ENCODE measurements at regions not wholly inside any gene's neighbourhood (a gene's known extent, or its start where the extent isn't known, plus 50 kb on each side); places are given as distances from the start of the nearest gene placed in this dataset.

- H3K4me3 ChIP-seq, result no peak overlapping the region
- in situ Hi-C loops (cut with MboI; ENCODE audit: low sequenced_read_pairs), result no loop called here
- no peaks in the 10 kb centered on the region; the same call in 1 of the 2 replicates for H3K9me3 ChIP-seq
- no peaks in the 10 kb centered on the region for H3K36me3 ChIP-seq (replicated peaks)
- no peak for DNase-seq (ENCODE audit: low spot score in 2 of 2)
- H3K27me3 ChIP-seq (ENCODE audit: low read depth), result no peaks in the 10 kb centered on the region
- peaks cover 11% of the 10 kb centered on the region for H3K4me1 ChIP-seq
These were observed 423.2 kb upstream of the B3GALT2 start for GRCh38 chr1:193609592-193609991.

GRCh38 chr1:193607787-193608186, 421.4 kb upstream of the B3GALT2 start:
- H3K27me3 ChIP-seq (ENCODE audit: low read depth), result no peaks in the 10 kb centered on the region
- no peak for DNase-seq (ENCODE audit: low spot score in 2 of 2)
- H3K9me3 ChIP-seq, result no peaks in the 10 kb centered on the region; the same call in 1 of the 2 replicates
- in situ Hi-C loops (cut with MboI; ENCODE audit: low sequenced_read_pairs), result no loop called here
- H3K36me3 ChIP-seq (replicated peaks), result no peaks in the 10 kb centered on the region
- no peak overlapping the region for H3K4me3 ChIP-seq
- peaks cover 18% of the 10 kb centered on the region for H3K4me1 ChIP-seq

GRCh38 chr1:193606035-193606434, 419.6 kb upstream of the B3GALT2 start:
- Histone ChIP-seq H3K9me3 (no peaks in the 10 kb centered on the region; the same call in 1 of the 2 replicates), H3K4me1 (peaks cover 20% of the 10 kb centered on the region), H3K27me3 (ENCODE audit: low read depth) (no peaks in the 10 kb centered on the region), H3K36me3 (replicated peaks) (no peaks in the 10 kb centered on the region), H3K4me3 (no peak overlapping the region)
- DNase-seq (ENCODE audit: low spot score in 2 of 2), result no peak
- in situ Hi-C loops (cut with MboI; ENCODE audit: low sequenced_read_pairs), result no loop called here

- no peaks in the 10 kb centered on the region for H3K9me3 ChIP-seq
- peaks cover 9% of the 10 kb centered on the region for H3K4me1 ChIP-seq
- no peak for DNase-seq (ENCODE audit: low spot score in 2 of 2)
- H3K27me3 ChIP-seq (ENCODE audit: low read depth), result no peaks in the 10 kb centered on the region
- H3K4me3 ChIP-seq, result no peak overlapping the region
- in situ Hi-C loops (cut with MboI; ENCODE audit: low sequenced_read_pairs), result no loop called here
- no peaks in the 10 kb centered on the region for H3K36me3 ChIP-seq (replicated peaks)
These were observed 416.3 kb upstream of the B3GALT2 start for GRCh38 chr1:193602705-193603104.

GRCh38 chr1:193593147-193593885, 406.9 kb upstream of the B3GALT2 start:
- Histone ChIP-seq H3K9me3 (no peaks in the 10 kb centered on the region), H3K36me3 (replicated peaks) (no peaks in the 10 kb centered on the region), H3K27me3 (ENCODE audit: low read depth) (no peaks in the 10 kb centered on the region), H3K4me3 (no peak overlapping the region), H3K4me1 (peaks cover 8% of the 10 kb centered on the region)
- in situ Hi-C loops (cut with MboI; ENCODE audit: low sequenced_read_pairs), result no loop called here
- no peak for DNase-seq (ENCODE audit: low spot score in 2 of 2)

GRCh38 chr1:193592317-193592716, 405.9 kb upstream of the B3GALT2 start:
- Histone ChIP-seq H3K9me3 (no peaks in the 10 kb centered on the region), H3K4me3 (no peak overlapping the region), H3K36me3 (replicated peaks) (no peaks in the 10 kb centered on the region), H3K4me1 (peaks cover 8% of the 10 kb centered on the region), H3K27me3 (ENCODE audit: low read depth) (no peaks in the 10 kb centered on the region)
- in situ Hi-C loops (cut with MboI; ENCODE audit: low sequenced_read_pairs), result no loop called here
- DNase-seq (ENCODE audit: low spot score in 2 of 2), result no peak

GRCh38 chr1:193590102-193590501, 403.7 kb upstream of the B3GALT2 start:
- H3K27me3 ChIP-seq (ENCODE audit: low read depth), result no peaks in the 10 kb centered on the region
- no peak overlapping the region for H3K4me3 ChIP-seq
- in situ Hi-C loops (cut with MboI; ENCODE audit: low sequenced_read_pairs), result no loop called here
- H3K4me1 ChIP-seq, result peaks cover 4% of the 10 kb centered on the region
- no peaks in the 10 kb centered on the region for H3K9me3 ChIP-seq
- DNase-seq (ENCODE audit: low spot score in 2 of 2), result no peak
- no peaks in the 10 kb centered on the region for H3K36me3 ChIP-seq (replicated peaks)

GRCh38 chr1:193589597-193590040, 403.2 kb upstream of the B3GALT2 start:
- Histone ChIP-seq H3K9me3 (no peaks in the 10 kb centered on the region), H3K4me1 (peaks cover 4% of the 10 kb centered on the region), H3K4me3 (no peak overlapping the region), H3K36me3 (replicated peaks) (no peaks in the 10 kb centered on the region), H3K27me3 (ENCODE audit: low read depth) (no peaks in the 10 kb centered on the region)
- in situ Hi-C loops (cut with MboI; ENCODE audit: low sequenced_read_pairs), result no loop called here
- DNase-seq (ENCODE audit: low spot score in 2 of 2), result no peak

- Histone ChIP-seq H3K36me3 (replicated peaks) (no peaks in the 10 kb centered on the region), H3K9me3 (no peaks in the 10 kb centered on the region), H3K4me1 (peaks cover 4% of the 10 kb centered on the region; the same call in 1 of the 2 replicates), H3K27me3 (ENCODE audit: low read depth) (no peaks in the 10 kb centered on the region), H3K4me3 (no peak overlapping the region)
- no peak for DNase-seq (ENCODE audit: low spot score in 2 of 2)
- in situ Hi-C loops (cut with MboI; ENCODE audit: low sequenced_read_pairs), result no loop called here
These were observed 402.1 kb upstream of the B3GALT2 start for GRCh38 chr1:193588311-193589082.

- Histone ChIP-seq H3K4me1 (peaks cover 2% of the 10 kb centered on the region; the same call in 1 of the 2 replicates), H3K36me3 (replicated peaks) (no peaks in the 10 kb centered on the region), H3K27me3 (ENCODE audit: low read depth) (no peaks in the 10 kb centered on the region), H3K9me3 (no peaks in the 10 kb centered on the region), H3K4me3 (no peak overlapping the region)
- in situ Hi-C loops (cut with MboI; ENCODE audit: low sequenced_read_pairs), result no loop called here
- no peak for DNase-seq (ENCODE audit: low spot score in 2 of 2)
These were observed 398.4 kb upstream of the B3GALT2 start for GRCh38 chr1:193584731-193585239.

GRCh38 chr1:193581341-193581740, 394.9 kb upstream of the B3GALT2 start:
- H3K27me3 ChIP-seq (ENCODE audit: low read depth), result no peaks in the 10 kb centered on the region
- H3K4me3 ChIP-seq, result no peak overlapping the region
- no peak for DNase-seq (ENCODE audit: low spot score in 2 of 2)
- no peaks in the 10 kb centered on the region; the same call in 1 of the 2 replicates for H3K4me1 ChIP-seq
- no peaks in the 10 kb centered on the region for H3K9me3 ChIP-seq
- no peaks in the 10 kb centered on the region for H3K36me3 ChIP-seq (replicated peaks)
- in situ Hi-C loops (cut with MboI; ENCODE audit: low sequenced_read_pairs), result no loop called here

- Histone ChIP-seq H3K36me3 (replicated peaks) (no peaks in the 10 kb centered on the region), H3K9me3 (no peaks in the 10 kb centered on the region), H3K4me3 (no peak overlapping the region), H3K4me1 (no peaks in the 10 kb centered on the region; the same call in 1 of the 2 replicates), H3K27me3 (ENCODE audit: low read depth) (no peaks in the 10 kb centered on the region)
- in situ Hi-C loops (cut with MboI; ENCODE audit: low sequenced_read_pairs), result no loop called here
- no peak for DNase-seq (ENCODE audit: low spot score in 2 of 2)
These were observed 394.0 kb upstream of the B3GALT2 start for GRCh38 chr1:193580419-193580818.

GRCh38 chr1:193579323-193579722, 392.9 kb upstream of the B3GALT2 start:
- Histone ChIP-seq H3K27me3 (ENCODE audit: low read depth) (no peaks in the 10 kb centered on the region), H3K4me1 (no peaks in the 10 kb centered on the region), H3K4me3 (no peak overlapping the region), H3K9me3 (no peaks in the 10 kb centered on the region), H3K36me3 (replicated peaks) (no peaks in the 10 kb centered on the region)
- in situ Hi-C loops (cut with MboI; ENCODE audit: low sequenced_read_pairs), result no loop called here
- DNase-seq (ENCODE audit: low spot score in 2 of 2), result no peak

- Histone ChIP-seq H3K4me1 (no peaks in the 10 kb centered on the region), H3K36me3 (replicated peaks) (no peaks in the 10 kb centered on the region), H3K9me3 (no peaks in the 10 kb centered on the region; the same call in 1 of the 2 replicates), H3K27me3 (ENCODE audit: low read depth) (no peaks in the 10 kb centered on the region), H3K4me3 (no peak overlapping the region)
- in situ Hi-C loops (cut with MboI; ENCODE audit: low sequenced_read_pairs), result no loop called here
- no peak for DNase-seq (ENCODE audit: low spot score in 2 of 2)
These were observed 388.5 kb upstream of the B3GALT2 start for GRCh38 chr1:193574913-193575312.
